Neural progenitor cell (in vitro differentiated cells): ENCODE measurements at regions not wholly inside any gene's neighbourhood (a gene's known extent, or its start where the extent isn't known, plus 50 kb on each side); places are given as distances from the start of the nearest gene placed in this dataset.

Experiments
- EZH2 ChIP-seq: fragments of 200-600 bp; sonication (generic); IDR thresholded peaks from 2 replicates; pipeline ENCODE4 v1.6.1; 2017; ENCODE audit warnings: antibody characterized with exemption, mild to moderate bottlenecking, moderate library complexity
- EZH2phosphoT487 ChIP-seq: fragments of 200-600 bp; sonication (generic); IDR thresholded peaks from 2 replicates; pipeline ENCODE4 v1.6.1; 2017; ENCODE audit warnings: antibody characterized with exemption
- TF ChIP-seq, protein P1 (sequence below): fragments of 200-600 bp; sonication (generic); IDR thresholded peaks from 2 replicates; pipeline ENCODE4 v1.5.1; 2017; ENCODE audit warnings: antibody characterized with exemption, mild to moderate bottlenecking

DNA sequence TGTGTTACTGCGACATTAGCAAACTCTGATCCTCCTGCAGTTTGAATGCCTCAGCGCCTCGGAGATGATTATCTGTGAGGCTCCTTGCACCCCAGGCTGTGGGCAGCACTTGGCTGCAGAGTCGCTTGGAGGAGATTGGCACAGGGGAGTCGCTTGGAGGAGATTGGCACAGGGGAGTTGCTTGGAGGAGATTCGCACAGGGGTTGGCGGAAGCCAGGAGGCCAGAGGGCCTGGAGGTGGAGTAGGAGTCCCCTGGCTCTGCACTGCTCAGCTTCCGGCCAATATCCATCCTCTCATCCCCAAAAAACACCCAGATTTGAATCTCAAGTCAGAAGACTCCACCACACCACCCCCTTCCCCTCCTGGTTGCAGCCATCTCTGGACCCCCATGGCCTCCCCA, 192.6 kb upstream of the NECTIN1 start:
- TF ChIP-seq, protein P1, sequence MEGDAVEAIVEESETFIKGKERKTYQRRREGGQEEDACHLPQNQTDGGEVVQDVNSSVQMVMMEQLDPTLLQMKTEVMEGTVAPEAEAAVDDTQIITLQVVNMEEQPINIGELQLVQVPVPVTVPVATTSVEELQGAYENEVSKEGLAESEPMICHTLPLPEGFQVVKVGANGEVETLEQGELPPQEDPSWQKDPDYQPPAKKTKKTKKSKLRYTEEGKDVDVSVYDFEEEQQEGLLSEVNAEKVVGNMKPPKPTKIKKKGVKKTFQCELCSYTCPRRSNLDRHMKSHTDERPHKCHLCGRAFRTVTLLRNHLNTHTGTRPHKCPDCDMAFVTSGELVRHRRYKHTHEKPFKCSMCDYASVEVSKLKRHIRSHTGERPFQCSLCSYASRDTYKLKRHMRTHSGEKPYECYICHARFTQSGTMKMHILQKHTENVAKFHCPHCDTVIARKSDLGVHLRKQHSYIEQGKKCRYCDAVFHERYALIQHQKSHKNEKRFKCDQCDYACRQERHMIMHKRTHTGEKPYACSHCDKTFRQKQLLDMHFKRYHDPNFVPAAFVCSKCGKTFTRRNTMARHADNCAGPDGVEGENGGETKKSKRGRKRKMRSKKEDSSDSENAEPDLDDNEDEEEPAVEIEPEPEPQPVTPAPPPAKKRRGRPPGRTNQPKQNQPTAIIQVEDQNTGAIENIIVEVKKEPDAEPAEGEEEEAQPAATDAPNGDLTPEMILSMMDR, result no peak
- TF ChIP-seq EZH2, result no peak
- TF ChIP-seq EZH2phosphoT487, result no peak
